Activated T-helper 1 cell treated with Interleukin-2 at 50 U/mL for 16 hours (primary cell): ENCODE measurements at regions not wholly inside any gene's neighbourhood (a gene's known extent, or its start where the extent isn't known, plus 50 kb on each side); places are given as distances from the start of the nearest gene placed in this dataset.
A peak's percentile ranks its signal among the peaks of the same experiment; 100 is the strongest.
"Not testable (repeated sequence)": the region's sequence is repeated elsewhere in the genome, so short reads cannot be mapped to it uniquely, and the experiment has no call there.

Experiments used
- DNase-seq: peaks from one replicate; pipeline ENCODE4 v3.0.0-alpha.2; 2020; ENCODE audit warnings: low read depth

- DNase-seq, result no peak
Measured at GRCh38 chr17:64784353-64785010, 122.4 kb upstream of the SMURF2 start.

GRCh38 chr17:64783556-64784352, 121.6 kb upstream of the SMURF2 start:
- no peak for DNase-seq

GRCh38 chr17:64783031-64783461, 120.9 kb upstream of the SMURF2 start:
- DNase-seq, result no peak

GRCh38 chr17:64781810-64782555, 119.9 kb upstream of the SMURF2 start:
- DNase-seq, result no peak

GRCh38 chr17:64781014-64781756, 119.1 kb upstream of the SMURF2 start:
- peak; percentile 32 for DNase-seq

GRCh38 chr17:64780096-64781013, 118.2 kb upstream of the SMURF2 start:
- DNase-seq, result peak; percentile 63

GRCh38 chr17:64779376-64780095, 117.4 kb upstream of the SMURF2 start:
- no peak for DNase-seq

- DNase-seq, result not testable (repeated sequence)
Measured at GRCh38 chr17:64779098-64779375, 116.9 kb upstream of the SMURF2 start.

- no peak for DNase-seq
Measured at GRCh38 chr17:64778240-64779097, 116.4 kb upstream of the SMURF2 start.

GRCh38 chr17:64777415-64778239, 115.5 kb upstream of the SMURF2 start:
- no peak for DNase-seq

GRCh38 chr17:64776720-64777414, 114.8 kb upstream of the SMURF2 start:
- DNase-seq, result peak; percentile 58

- no peak for DNase-seq
Measured at GRCh38 chr17:64775701-64776570, 113.8 kb upstream of the SMURF2 start.

GRCh38 chr17:64774888-64775540, 112.9 kb upstream of the SMURF2 start:
- DNase-seq, result no peak

GRCh38 chr17:64773836-64774761, 112.0 kb upstream of the SMURF2 start:
- DNase-seq, result no peak

- no peak for DNase-seq
Measured at GRCh38 chr17:64773386-64773835, 111.3 kb upstream of the SMURF2 start.
